Lower lobe of right lung (tissue), 2 donors: ENCODE measurements at regions not wholly inside any gene's neighbourhood (a gene's known extent, or its start where the extent isn't known, plus 50 kb on each side); places are given as distances from the start of the nearest gene placed in this dataset.

Experiments used
- ATAC-seq, 2 donors: fragments of 200-7000 bp; cut with Tn5 transposase; one replicate each; pipeline ENCODE4 v1.9.1; 2020 to 2022; ENCODE audit warnings: mild to moderate bottlenecking in 2 of 2, moderate library complexity in 2 of 2
- DNase-seq: peaks from one replicate; pipeline ENCODE4 v3.0.0-alpha.2; 2020
- H3K27ac ChIP-seq: fragments of 200-600 bp; one replicate; pipeline ENCODE4 v1.8.0; 2022
- H3K27me3 ChIP-seq: fragments of 200-600 bp; one replicate; pipeline ENCODE4 v1.8.0; 2022; ENCODE audit warnings: low read depth
- H3K36me3 ChIP-seq: fragments of 200-600 bp; one replicate; pipeline ENCODE4 v1.8.0; 2022; ENCODE audit warnings: mild to moderate bottlenecking
- H3K4me1 ChIP-seq: fragments of 200-600 bp; one replicate; pipeline ENCODE4 v1.8.0; 2022
- H3K4me3 ChIP-seq: fragments of 200-600 bp; one replicate; pipeline ENCODE4 v1.8.0; 2022; ENCODE audit warnings: mild to moderate bottlenecking
- H3K9me3 ChIP-seq: fragments of 200-600 bp; one replicate; pipeline ENCODE4 v1.8.0; 2022
- intact Hi-C: fragments of 100-400 bp; cut with DNase I; formaldehyde crosslinking; loops from one replicate; pipeline ENCODE4 v1.11.0; 2022
- TF ChIP-seq, protein P1 (sequence below): fragments of 200-600 bp; IDR thresholded peaks from one replicate; pipeline ENCODE4 v1.8.0; 2022; ENCODE audit warnings: antibody characterized with exemption, mild to moderate bottlenecking
- donor health status: DM: no; HTN: yes; CAD: no; lungs with severe emphysema.

DNA sequence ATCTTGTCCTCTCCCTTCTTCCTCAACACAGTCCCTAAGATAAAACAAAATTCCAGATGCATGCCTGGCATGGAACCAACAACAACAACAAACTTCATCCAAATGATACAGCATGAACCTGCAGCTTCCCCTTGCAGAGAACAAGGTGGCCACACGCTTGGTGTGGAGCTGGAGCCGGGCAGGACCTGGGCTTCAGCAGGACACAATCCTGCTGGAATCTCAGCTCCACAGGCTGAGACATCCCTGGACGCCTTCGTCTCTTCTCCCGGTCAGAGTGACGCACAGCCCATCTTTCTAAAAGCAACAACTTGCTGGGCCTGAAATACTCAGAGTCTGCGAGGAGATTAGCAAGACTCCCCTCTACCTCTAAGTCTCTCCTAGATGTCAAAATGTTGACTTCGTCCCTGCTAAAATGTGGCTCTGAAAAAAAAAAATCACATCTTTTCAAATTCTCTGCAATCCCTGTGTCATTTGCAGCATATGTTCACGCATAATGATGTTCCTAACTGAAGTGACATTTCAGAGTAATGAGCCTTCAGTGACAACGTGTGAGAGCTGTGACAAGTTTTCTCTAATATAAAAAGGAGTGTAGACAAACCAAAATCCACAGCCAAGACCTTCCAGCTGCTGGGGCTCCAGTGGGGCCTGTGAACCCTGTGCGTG lies 1232.3 kb downstream of the TBC1D22A start:
- H3K4me1 ChIP-seq: no peaks in the 10 kb centered on the region
- DNase-seq (no peak), ATAC-seq (no peak)
- H3K27ac ChIP-seq: no peak overlapping the region
- intact Hi-C loops: no loop called here
- TF ChIP-seq, protein P1, sequence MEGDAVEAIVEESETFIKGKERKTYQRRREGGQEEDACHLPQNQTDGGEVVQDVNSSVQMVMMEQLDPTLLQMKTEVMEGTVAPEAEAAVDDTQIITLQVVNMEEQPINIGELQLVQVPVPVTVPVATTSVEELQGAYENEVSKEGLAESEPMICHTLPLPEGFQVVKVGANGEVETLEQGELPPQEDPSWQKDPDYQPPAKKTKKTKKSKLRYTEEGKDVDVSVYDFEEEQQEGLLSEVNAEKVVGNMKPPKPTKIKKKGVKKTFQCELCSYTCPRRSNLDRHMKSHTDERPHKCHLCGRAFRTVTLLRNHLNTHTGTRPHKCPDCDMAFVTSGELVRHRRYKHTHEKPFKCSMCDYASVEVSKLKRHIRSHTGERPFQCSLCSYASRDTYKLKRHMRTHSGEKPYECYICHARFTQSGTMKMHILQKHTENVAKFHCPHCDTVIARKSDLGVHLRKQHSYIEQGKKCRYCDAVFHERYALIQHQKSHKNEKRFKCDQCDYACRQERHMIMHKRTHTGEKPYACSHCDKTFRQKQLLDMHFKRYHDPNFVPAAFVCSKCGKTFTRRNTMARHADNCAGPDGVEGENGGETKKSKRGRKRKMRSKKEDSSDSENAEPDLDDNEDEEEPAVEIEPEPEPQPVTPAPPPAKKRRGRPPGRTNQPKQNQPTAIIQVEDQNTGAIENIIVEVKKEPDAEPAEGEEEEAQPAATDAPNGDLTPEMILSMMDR: no peak
- no peak overlapping the region for H3K4me3 ChIP-seq
- H3K9me3 ChIP-seq: peaks cover 2% of the 10 kb centered on the region
- H3K27me3 ChIP-seq: peaks cover 5% of the 10 kb centered on the region
- no peaks in the 10 kb centered on the region for H3K36me3 ChIP-seq

DNA sequence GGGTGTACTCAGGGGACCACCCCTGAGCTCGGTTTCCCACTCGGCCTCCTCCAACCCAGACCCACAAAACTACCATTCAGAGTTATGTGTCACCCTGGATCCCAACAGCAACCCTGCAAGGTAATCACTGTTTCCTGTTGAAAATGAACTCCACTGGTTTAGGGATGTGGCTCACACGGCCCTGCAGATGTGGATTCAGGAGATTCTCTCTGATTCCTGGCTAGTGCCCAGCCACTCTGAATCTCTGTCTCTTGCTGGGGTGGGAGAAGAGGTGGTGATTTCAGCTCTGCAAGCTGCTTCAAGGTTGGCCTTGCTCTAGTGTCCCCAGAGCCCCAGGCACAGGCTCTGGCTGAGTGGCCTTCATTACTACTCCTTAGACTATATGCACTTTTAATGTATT lies 1231.6 kb downstream of the TBC1D22A start:
- DNase-seq (no peak), ATAC-seq (no peak)
- TF ChIP-seq, protein P1: no peak
- Histone ChIP-seq H3K27ac (no peak overlapping the region), H3K9me3 (peaks cover 9% of the 10 kb centered on the region), H3K27me3 (peaks cover 5% of the 10 kb centered on the region), H3K4me3 (no peak overlapping the region), H3K36me3 (no peaks in the 10 kb centered on the region), H3K4me1 (no peaks in the 10 kb centered on the region)
- intact Hi-C loops: no loop called here

DNA sequence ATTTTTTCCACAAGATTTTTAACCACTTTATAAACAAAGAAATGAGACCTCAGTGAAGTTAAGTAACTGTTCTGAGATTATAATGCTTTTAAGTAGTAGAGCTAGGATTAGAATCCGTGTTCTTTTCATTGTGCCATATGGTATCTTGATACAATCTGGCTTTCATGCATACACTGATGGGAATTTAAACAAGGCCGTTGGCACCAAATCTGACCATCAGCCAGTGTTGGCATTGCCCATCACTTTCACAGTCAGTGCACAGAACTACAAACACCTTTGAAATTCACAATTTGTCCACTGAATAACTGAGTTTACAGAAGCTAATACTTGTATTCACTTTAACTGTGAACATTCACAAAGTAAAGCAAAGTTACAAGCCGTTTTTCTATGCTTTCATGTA lies 1228.0 kb downstream of the TBC1D22A start:
- H3K27me3 ChIP-seq: peaks cover 5% of the 10 kb centered on the region
- TF ChIP-seq, protein P1: no peak
- DNase-seq: no peak
- H3K4me3 ChIP-seq: no peak overlapping the region
- no peak overlapping the region for H3K27ac ChIP-seq
- H3K4me1 ChIP-seq: no peaks in the 10 kb centered on the region
- peaks cover 21% of the 10 kb centered on the region for H3K9me3 ChIP-seq
- intact Hi-C loops: no loop called here
- H3K36me3 ChIP-seq: no peaks in the 10 kb centered on the region
- no peak for ATAC-seq

DNA sequence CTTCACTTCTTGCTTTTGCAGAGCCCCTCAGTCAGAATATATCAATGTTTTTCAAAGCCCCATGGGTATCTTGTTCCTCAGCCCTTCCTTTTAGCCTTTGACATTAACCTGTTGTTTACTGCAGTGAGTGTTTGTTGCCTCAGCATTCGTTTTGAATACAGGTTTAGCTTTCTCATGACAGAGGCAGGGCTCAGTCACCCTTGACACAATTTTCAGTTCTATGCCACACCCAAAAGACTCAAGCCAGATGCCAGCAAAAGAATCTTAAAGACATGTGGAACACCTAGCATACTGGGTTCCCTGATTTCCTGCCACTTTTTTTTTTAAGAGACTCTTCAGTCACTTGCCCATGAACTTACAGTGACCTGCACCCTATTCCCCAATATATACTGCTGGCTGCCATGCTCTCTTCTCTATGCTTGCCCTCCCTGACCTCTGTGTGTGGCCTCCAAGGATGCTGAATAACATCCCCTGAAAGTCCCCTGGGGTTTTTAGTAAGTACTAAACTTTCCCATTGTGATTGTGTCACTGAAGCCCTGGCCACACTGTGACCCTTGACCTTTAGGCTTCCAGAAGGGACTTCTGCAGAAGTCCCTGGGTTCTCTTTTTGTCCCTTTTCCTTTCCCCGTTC lies 1225.5 kb downstream of the TBC1D22A start:
- no peak for ATAC-seq

DNA sequence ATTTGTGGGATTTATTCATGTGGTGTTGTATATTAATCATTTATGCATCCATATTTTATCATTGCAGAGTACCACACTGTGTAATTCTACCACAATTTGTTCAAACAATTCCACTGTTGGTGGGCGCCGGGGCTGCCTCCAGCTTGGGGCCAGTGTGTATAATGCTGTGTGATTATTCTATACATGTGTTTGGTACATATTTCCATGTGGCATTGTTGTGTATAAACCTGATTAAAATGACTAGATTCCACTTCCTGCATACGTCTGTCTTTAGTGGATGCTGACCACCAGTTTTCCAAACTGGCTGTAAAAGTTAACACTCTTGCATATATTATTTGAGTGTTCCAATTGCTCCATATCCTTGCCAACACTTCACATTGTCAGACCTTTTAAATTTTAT lies 1213.8 kb downstream of the TBC1D22A start:
- no peak overlapping the region for H3K4me3 ChIP-seq
- intact Hi-C loops: no loop called here
- H3K4me1 ChIP-seq: no peaks in the 10 kb centered on the region
- H3K36me3 ChIP-seq: no peaks in the 10 kb centered on the region
- ATAC-seq (no peak), DNase-seq (no peak)
- no peak overlapping the region for H3K27ac ChIP-seq
- TF ChIP-seq, protein P1: no peak
- peaks cover 10% of the 10 kb centered on the region for H3K9me3 ChIP-seq
- H3K27me3 ChIP-seq: no peaks in the 10 kb centered on the region

More for the DNA sequence above, 1225.5 kb downstream of the TBC1D22A start:
- Histone ChIP-seq H3K4me3 (no peak overlapping the region), H3K27ac (no peak overlapping the region), H3K4me1 (no peaks in the 10 kb centered on the region), H3K27me3 (peaks cover 5% of the 10 kb centered on the region), H3K36me3 (no peaks in the 10 kb centered on the region), H3K9me3 (peaks cover 21% of the 10 kb centered on the region)
- intact Hi-C loops: no loop called here
- no peak for DNase-seq
- TF ChIP-seq, protein P1: no peak
